ENCODE measurements at regions not wholly inside any gene's neighbourhood (a gene's known extent, or its start where the extent isn't known, plus 50 kb on each side); places are given as distances from the start of the nearest gene placed in this dataset.

DNA sequence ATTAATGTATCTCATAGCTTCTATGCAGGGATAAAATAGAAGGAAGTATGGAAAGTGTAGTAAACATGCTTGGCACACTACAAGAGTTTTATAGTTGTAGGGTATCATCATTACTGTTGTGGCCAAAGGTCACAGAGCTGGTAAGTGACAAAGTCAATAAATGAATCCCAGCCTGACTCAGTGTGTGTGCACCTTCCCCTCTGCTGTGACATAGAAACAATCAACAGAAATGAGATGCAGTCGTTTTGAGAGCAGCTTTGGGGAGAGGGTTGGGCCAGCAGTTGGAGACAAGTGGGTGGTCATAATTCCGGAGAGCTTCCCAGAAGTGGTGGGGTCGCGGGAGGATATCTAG, 82.4 kb upstream of the RBPJ start:
- POLR2A ChIA-PET (ENCODE audit: unreplicated experiment), result interaction anchor here (0.5 kb wide), 1 partner anchor 55 kb away, joined by 7 read pairs; no protein-coding TSS in a partner anchor
- H3K4me1 ChIP-seq (replicated peaks; ENCODE audit: insufficient read depth), result peaks cover 37% of the 10 kb centered on the region
- BruUV-seq (replicated peaks), result no TSS peak
- H3K79me2 ChIP-seq (ENCODE audit: low read depth), result no peaks in the 10 kb centered on the region
- H3F3A ChIP-seq (ENCODE audit: insufficient read depth, low read depth), result peaks cover 14% of the 10 kb centered on the region; the same call in 1 of the 2 replicates
- no peak overlapping the region for H3K27ac ChIP-seq
- H3K9me3 ChIP-seq (ENCODE audit: insufficient read depth, low read depth), result no peaks in the 10 kb centered on the region
- H3K4me2 ChIP-seq, result peak overlapping the region; percentile 29
- peak in 1 of 2 experiments; percentile 46 for DNase-seq
- H3K4me3 ChIP-seq, result no peak overlapping the region
- TF ChIP-seq, protein P1, sequence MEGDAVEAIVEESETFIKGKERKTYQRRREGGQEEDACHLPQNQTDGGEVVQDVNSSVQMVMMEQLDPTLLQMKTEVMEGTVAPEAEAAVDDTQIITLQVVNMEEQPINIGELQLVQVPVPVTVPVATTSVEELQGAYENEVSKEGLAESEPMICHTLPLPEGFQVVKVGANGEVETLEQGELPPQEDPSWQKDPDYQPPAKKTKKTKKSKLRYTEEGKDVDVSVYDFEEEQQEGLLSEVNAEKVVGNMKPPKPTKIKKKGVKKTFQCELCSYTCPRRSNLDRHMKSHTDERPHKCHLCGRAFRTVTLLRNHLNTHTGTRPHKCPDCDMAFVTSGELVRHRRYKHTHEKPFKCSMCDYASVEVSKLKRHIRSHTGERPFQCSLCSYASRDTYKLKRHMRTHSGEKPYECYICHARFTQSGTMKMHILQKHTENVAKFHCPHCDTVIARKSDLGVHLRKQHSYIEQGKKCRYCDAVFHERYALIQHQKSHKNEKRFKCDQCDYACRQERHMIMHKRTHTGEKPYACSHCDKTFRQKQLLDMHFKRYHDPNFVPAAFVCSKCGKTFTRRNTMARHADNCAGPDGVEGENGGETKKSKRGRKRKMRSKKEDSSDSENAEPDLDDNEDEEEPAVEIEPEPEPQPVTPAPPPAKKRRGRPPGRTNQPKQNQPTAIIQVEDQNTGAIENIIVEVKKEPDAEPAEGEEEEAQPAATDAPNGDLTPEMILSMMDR (conservative IDR thresholded peaks at IDR 0.05), result no peak
- no peak for TF ChIP-seq EZH2 (IDR thresholded peaks at IDR 0.05; ENCODE audit: low read depth)
- H3K36me3 ChIP-seq (ENCODE audit: low read depth), result no peaks in the 10 kb centered on the region
- no peak overlapping the region for H2AFZ ChIP-seq
- no peaks in the 10 kb centered on the region for H3K9me2 ChIP-seq (ENCODE audit: insufficient read depth)
- no peaks in the 10 kb centered on the region for H4K20me1 ChIP-seq (ENCODE audit: insufficient read depth)
- CTCF ChIA-PET, result interaction anchor here (0.6 kb wide), 1 partner anchor 155 kb away, joined by 5 read pairs; no protein-coding TSS in a partner anchor
- intact Hi-C loops (cut with micrococcal nuclease; ENCODE audit: unreplicated experiment), result loop anchor here (5.0 kb wide), 1 partner anchor 96 kb away; no protein-coding TSS in a partner anchor
- H3K27me3 ChIP-seq (ENCODE audit: insufficient read depth, low read depth), result no peaks in the 10 kb centered on the region

DNA sequence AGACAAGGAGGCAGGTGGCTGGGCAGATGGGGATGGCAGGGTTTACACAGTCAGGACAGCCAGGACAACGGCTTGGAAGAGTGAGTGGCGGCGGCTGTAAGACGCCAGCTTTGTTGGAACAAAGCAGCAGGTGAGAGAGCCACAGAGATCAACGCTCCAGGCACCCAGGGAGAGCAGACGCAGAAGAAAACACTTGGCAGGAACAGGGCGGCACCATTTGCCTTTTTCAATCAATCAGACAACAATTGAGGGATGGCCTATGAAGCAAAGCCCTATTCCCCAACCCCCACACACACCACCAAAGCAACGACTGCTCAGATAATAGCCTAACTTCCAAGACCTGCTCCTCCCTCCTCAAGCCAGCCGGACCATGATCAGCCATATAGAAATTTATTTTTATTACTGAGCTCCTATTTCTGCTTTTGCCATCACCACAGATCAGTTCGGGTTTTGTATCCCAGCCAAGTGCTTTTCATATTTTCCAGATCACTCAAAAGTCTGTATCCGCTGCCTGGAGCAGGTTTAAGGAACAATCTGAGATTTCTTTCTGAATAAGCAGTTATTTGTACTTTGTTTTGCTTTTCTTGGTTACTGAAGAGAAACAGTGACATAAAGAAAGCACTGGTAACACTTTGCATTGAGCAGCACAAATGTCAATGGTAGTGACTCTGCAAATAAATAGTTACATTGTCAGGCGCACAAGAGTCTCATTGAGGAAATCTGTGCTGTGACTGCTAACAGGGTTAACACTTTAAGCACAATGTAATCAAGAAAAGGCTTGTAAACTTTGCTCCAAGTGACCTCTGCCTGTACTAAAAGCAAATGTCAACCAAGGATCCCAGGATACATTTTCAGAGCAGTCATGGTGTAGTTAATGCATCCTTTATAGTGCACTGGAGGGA, 81.8 kb upstream of the RBPJ start:
- Histone ChIP-seq H3K4me2 (no peak overlapping the region), H2AFZ (no peak overlapping the region), H3K4me3 (no peak overlapping the region), H3K36me3 (ENCODE audit: low read depth) (no peaks in the 10 kb centered on the region), H3F3A (ENCODE audit: insufficient read depth, low read depth) (peaks cover 18% of the 10 kb centered on the region; the same call in 1 of the 2 replicates), H3K9me3 (ENCODE audit: insufficient read depth, low read depth) (no peaks in the 10 kb centered on the region), H3K27me3 (ENCODE audit: insufficient read depth, low read depth) (no peaks in the 10 kb centered on the region), H3K27ac (no peak overlapping the region), H3K4me1 (replicated peaks; ENCODE audit: insufficient read depth) (peaks cover 37% of the 10 kb centered on the region), H3K79me2 (ENCODE audit: low read depth) (no peaks in the 10 kb centered on the region), H3K9me2 (ENCODE audit: insufficient read depth) (no peaks in the 10 kb centered on the region), H4K20me1 (ENCODE audit: insufficient read depth) (no peaks in the 10 kb centered on the region)
- ChIA-PET POLR2A (ENCODE audit: unreplicated experiment) (interaction anchor here (0.5 to 0.7 kb wide), 2 partner anchors 42 to 54 kb away, joined by 3 to 7 read pairs; no protein-coding TSS in a partner anchor), CTCF (interaction anchor here (0.6 kb wide), 2 partner anchors 80 to 156 kb away, joined by 3 to 5 read pairs; no protein-coding TSS in a partner anchor)
- TF ChIP-seq, protein P1 (conservative IDR thresholded peaks at IDR 0.05), result no peak
- TF ChIP-seq EZH2 (IDR thresholded peaks at IDR 0.05; ENCODE audit: low read depth), result no peak
- BruUV-seq (replicated peaks), result no TSS peak
- intact Hi-C loops (cut with micrococcal nuclease; ENCODE audit: unreplicated experiment), result loop anchor here (5.0 kb wide), 1 partner anchor 97 kb away; no protein-coding TSS in a partner anchor
- no peak for DNase-seq

DNA sequence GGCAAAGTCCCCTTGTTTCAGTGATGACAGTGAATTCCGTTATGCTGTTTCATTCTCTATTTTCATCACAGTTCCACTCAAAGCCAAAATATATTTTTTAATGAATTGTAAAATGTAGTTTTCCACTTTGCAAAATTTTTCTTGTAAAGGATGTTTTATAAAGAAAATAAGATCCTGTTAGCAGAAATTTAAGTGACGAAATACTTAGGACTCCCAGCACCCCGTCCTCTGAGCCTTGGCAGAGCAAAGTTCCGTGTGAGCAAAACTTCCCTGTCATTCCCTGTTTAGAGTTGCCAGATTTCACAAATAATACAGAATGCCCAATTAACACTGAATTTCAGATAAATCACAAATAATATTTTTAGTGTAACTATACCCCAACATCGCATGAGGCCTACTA, 81.0 kb upstream of the RBPJ start:
- Histone ChIP-seq H3K27me3 (ENCODE audit: insufficient read depth, low read depth) (no peaks in the 10 kb centered on the region), H4K20me1 (ENCODE audit: insufficient read depth) (no peaks in the 10 kb centered on the region), H3K79me2 (ENCODE audit: low read depth) (no peaks in the 10 kb centered on the region), H3K9me3 (ENCODE audit: insufficient read depth, low read depth) (no peaks in the 10 kb centered on the region), H3K4me1 (replicated peaks; ENCODE audit: insufficient read depth) (peaks cover 37% of the 10 kb centered on the region), H3K27ac (no peak overlapping the region), H3K36me3 (ENCODE audit: low read depth) (no peaks in the 10 kb centered on the region), H3K4me3 (no peak overlapping the region), H2AFZ (no peak overlapping the region), H3K9me2 (ENCODE audit: insufficient read depth) (no peaks in the 10 kb centered on the region), H3F3A (ENCODE audit: insufficient read depth, low read depth) (peaks cover 18% of the 10 kb centered on the region; the same call in 1 of the 2 replicates), H3K4me2 (no peak overlapping the region)
- POLR2A ChIA-PET (ENCODE audit: unreplicated experiment), result no interaction called here
- intact Hi-C loops (cut with micrococcal nuclease; ENCODE audit: unreplicated experiment), result loop anchor here (5.0 kb wide), 1 partner anchor 98 kb away; no protein-coding TSS in a partner anchor
- BruUV-seq (replicated peaks), result no TSS peak
- no peak for DNase-seq
- TF ChIP-seq EZH2 (IDR thresholded peaks at IDR 0.05; ENCODE audit: low read depth), result no peak
- CTCF ChIA-PET, result no interaction called here

All from PC-9 (cell line).